ENCODE measurements at regions not wholly inside any gene's neighbourhood (a gene's known extent, or its start where the extent isn't known, plus 50 kb on each side); places are given as distances from the start of the nearest gene placed in this dataset.

GRCh38 chr1:177779166-177779965, 190.5 kb downstream of the SEC16B start:
- no peak for FAIRE-seq
- TF ChIP-seq, protein P1, sequence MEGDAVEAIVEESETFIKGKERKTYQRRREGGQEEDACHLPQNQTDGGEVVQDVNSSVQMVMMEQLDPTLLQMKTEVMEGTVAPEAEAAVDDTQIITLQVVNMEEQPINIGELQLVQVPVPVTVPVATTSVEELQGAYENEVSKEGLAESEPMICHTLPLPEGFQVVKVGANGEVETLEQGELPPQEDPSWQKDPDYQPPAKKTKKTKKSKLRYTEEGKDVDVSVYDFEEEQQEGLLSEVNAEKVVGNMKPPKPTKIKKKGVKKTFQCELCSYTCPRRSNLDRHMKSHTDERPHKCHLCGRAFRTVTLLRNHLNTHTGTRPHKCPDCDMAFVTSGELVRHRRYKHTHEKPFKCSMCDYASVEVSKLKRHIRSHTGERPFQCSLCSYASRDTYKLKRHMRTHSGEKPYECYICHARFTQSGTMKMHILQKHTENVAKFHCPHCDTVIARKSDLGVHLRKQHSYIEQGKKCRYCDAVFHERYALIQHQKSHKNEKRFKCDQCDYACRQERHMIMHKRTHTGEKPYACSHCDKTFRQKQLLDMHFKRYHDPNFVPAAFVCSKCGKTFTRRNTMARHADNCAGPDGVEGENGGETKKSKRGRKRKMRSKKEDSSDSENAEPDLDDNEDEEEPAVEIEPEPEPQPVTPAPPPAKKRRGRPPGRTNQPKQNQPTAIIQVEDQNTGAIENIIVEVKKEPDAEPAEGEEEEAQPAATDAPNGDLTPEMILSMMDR (IDR thresholded peaks at IDR 0.05; ENCODE audit: insufficient read depth, missing control alignments) = no peak
- DNase-seq (ENCODE audit: insufficient read length, low spot score) = no peak

GRCh38 chr1:177775924-177776323, 193.9 kb downstream of the SEC16B start:
- FAIRE-seq = no peak
- TF ChIP-seq, protein P1 (IDR thresholded peaks at IDR 0.05; ENCODE audit: insufficient read depth, missing control alignments) = no peak
- no peak for DNase-seq (ENCODE audit: insufficient read length, low spot score)

- DNase-seq (ENCODE audit: insufficient read length, low spot score) (no peak), FAIRE-seq (peak; percentile 29)
- TF ChIP-seq, protein P1 (IDR thresholded peaks at IDR 0.05; ENCODE audit: insufficient read depth, missing control alignments) = no peak
Observed at GRCh38 chr1:177772386-177772960, 197.4 kb downstream of the SEC16B start.

GRCh38 chr1:177771688-177772087, 198.2 kb downstream of the SEC16B start:
- DNase-seq (ENCODE audit: insufficient read length, low spot score) (no peak), FAIRE-seq (no peak)
- TF ChIP-seq, protein P1 (IDR thresholded peaks at IDR 0.05; ENCODE audit: insufficient read depth, missing control alignments) = no peak

DNA sequence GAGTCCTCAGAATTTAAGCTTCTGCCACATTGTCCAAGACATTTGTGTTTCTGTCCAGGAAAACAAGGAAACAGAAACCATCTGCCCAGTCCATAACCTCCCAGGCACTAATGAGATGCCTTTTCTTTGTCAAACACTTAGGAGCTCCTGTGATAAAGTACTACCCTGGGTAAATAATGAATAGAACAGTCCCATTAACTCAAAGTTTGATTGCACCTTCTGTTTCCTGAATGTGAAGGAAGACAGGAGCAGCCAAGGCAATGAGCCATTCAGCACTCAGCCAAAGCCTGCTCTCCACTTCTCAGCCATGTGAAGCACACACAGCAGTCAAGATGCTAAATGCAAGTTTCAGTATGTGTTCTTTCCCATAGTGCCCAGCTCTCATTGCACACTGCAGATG, 199.8 kb downstream of the SEC16B start:
- TF ChIP-seq, protein P1 (IDR thresholded peaks at IDR 0.05; ENCODE audit: insufficient read depth, missing control alignments) = no peak
- no peak for FAIRE-seq
- no peak for DNase-seq (ENCODE audit: insufficient read length, low spot score)

DNA sequence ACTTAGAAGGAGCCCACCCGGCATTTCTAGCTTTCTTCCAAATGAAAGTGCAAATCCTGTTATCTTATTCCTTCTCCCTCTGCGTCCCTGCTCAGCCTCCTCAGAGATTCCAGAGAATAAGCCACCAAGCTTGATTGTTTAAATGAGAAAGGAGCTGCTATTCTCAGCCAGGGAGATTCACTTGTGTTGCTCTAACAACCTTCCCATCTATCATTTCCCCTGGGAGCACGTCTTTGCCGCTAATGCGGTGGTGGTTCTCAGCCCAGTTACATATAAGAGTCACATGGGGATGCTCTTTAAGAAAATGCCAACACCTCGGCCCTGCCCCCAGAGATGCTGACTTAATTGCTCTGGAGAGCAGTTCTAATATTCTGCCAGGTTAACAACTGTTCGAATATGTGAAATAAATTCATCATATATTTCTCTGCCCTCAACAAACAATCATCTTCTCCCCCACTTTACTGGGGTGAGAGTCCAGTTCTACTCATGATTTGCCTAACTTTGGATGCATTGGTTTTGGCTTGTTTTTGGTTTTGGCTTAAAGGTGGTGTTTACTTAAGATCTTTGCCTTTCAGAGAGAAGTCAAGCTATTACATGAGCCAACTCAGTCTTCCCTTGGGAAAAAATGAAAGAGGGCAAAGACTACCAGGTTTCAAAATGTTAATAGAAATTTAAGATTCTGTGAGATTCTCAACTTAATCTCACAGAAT, 213.9 kb downstream of the SEC16B start:
- DNase-seq (ENCODE audit: insufficient read length, low spot score) (no peak), FAIRE-seq (peak; percentile 32)
- TF ChIP-seq, protein P1 (IDR thresholded peaks at IDR 0.05; ENCODE audit: insufficient read depth, missing control alignments) = no peak
